DND-41 (cell line): ENCODE measurements at regions not wholly inside any gene's neighbourhood (a gene's known extent, or its start where the extent isn't known, plus 50 kb on each side); places are given as distances from the start of the nearest gene placed in this dataset.
"Not testable (repeated sequence)": the region's sequence is repeated elsewhere in the genome, so short reads cannot be mapped to it uniquely, and the experiment has no call there.

Experiments
- EZH2 ChIP-seq: IDR thresholded peaks from 3 replicates; pipeline ENCODE4 v1.6.1; 2012; ENCODE audit warnings: borderline replicate concordance, low read depth, mild to moderate bottlenecking, moderate library complexity, low read length, inconsistent platforms; ENCODE audit not compliant: severe bottlenecking
- TF ChIP-seq, protein P1 (sequence below): IDR thresholded peaks from 2 replicates; pipeline ENCODE4 v1.5.1; 2012; ENCODE audit warnings: borderline replicate concordance, low read length, moderate library complexity, mild to moderate bottlenecking; ENCODE audit not compliant: poor library complexity, severe bottlenecking; ENCODE audit errors: extremely low read depth

DNA sequence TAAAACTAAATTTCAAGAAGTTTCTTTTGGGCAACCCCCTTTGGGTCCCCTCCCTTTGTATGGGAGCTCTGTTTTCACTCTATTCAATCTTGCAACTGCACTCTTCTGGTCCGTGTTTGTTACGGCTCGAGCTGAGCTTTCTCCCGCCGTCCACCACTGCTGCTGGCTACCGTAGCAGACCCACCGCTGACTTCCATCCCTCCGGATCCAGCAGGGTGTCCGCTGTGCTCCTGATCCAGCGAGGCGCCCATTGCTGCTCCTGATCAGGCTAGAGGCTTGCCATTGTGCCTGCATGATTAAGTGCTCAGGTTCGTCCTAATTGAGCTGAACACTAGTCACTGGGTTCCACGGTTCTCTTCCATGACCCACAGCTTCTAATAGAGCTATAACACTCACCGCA is 64.9 kb upstream of the ARSJ start:
- TF ChIP-seq, protein P1, sequence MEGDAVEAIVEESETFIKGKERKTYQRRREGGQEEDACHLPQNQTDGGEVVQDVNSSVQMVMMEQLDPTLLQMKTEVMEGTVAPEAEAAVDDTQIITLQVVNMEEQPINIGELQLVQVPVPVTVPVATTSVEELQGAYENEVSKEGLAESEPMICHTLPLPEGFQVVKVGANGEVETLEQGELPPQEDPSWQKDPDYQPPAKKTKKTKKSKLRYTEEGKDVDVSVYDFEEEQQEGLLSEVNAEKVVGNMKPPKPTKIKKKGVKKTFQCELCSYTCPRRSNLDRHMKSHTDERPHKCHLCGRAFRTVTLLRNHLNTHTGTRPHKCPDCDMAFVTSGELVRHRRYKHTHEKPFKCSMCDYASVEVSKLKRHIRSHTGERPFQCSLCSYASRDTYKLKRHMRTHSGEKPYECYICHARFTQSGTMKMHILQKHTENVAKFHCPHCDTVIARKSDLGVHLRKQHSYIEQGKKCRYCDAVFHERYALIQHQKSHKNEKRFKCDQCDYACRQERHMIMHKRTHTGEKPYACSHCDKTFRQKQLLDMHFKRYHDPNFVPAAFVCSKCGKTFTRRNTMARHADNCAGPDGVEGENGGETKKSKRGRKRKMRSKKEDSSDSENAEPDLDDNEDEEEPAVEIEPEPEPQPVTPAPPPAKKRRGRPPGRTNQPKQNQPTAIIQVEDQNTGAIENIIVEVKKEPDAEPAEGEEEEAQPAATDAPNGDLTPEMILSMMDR: not testable (repeated sequence)
- not testable (repeated sequence) for TF ChIP-seq EZH2
